Transverse colon (tissue), 4 donors: ENCODE measurements at regions not wholly inside any gene's neighbourhood (a gene's known extent, or its start where the extent isn't known, plus 50 kb on each side); places are given as distances from the start of the nearest gene placed in this dataset.

ENCODE experiments used
- DNase-seq: peaks from one replicate; pipeline ENCODE4 v3.0.0-alpha.2; 2019
- H3K27ac ChIP-seq, 4 donors: fragments of 200-600 bp; sonication (generic); 2 replicates each; pipeline ENCODE4 v1.5.1; 2016 to 2018; ENCODE audit warnings: inconsistent platforms in 4 of 4
- H3K27me3 ChIP-seq: fragments of 200-600 bp; sonication (generic); 2 replicates; pipeline ENCODE4 v1.5.1; 2017; ENCODE audit warnings: inconsistent platforms
- H3K36me3 ChIP-seq, 4 donors: fragments of 200-600 bp; sonication (generic); 2 replicates each; pipeline ENCODE4 v1.5.1; 2017 to 2019; ENCODE audit warnings: inconsistent platforms in 4 of 4
- H3K4me1 ChIP-seq, 4 donors: fragments of 200-600 bp; sonication (generic); 2 replicates each; pipeline ENCODE4 v1.5.1; 2017 to 2020; ENCODE audit warnings: inconsistent platforms in 4 of 4
- H3K4me3 ChIP-seq, 4 donors: fragments of 200-600 bp; sonication (generic); 1 replicate in 1 of 4; 2 replicates in 3 of 4; pipeline versions ENCODE4 v1.5.1 to v1.6.1; 2017 to 2019; ENCODE audit warnings: inconsistent platforms in 4 of 4
- H3K9me3 ChIP-seq, 2 donors: fragments of 200-600 bp; sonication (generic); 2 replicates each; pipeline ENCODE4 v1.5.1; 2017 to 2019; ENCODE audit warnings: inconsistent platforms in 2 of 2
- CTCF ChIP-seq, 5 experiments: fragments of 200-600 bp in 3 of 5; fragments of 450-650 bp in 2 of 5; sonication (generic) in 3 of 5; IDR thresholded peaks; 1 replicate in 2 of 5; 2 replicates in 3 of 5; pipeline ENCODE4 v1.5.1; 2016 to 2017; ENCODE audit warnings: antibody characterized with exemption in 5 of 5, inconsistent platforms in 3 of 5, mild to moderate bottlenecking in 2 of 5, moderate library complexity in 1 of 5
- EP300 ChIP-seq: sonication (generic); formaldehyde crosslinking; IDR thresholded peaks from one replicate; pipeline ENCODE4 v1.6.1; 2017; ENCODE audit warnings: antibody characterized with exemption, low read depth
- POLR2A ChIP-seq: fragments of 450-650 bp; IDR thresholded peaks from one replicate; pipeline ENCODE4 v1.6.1; 2016; ENCODE audit warnings: antibody characterized with exemption, mild to moderate bottlenecking, moderate library complexity
- POLR2AphosphoS5 ChIP-seq, 3 donors: sonication (generic); formaldehyde crosslinking; IDR thresholded peaks; one replicate each; pipeline ENCODE4 v1.6.1; 2016; ENCODE audit warnings: antibody characterized with exemption in 3 of 3
- WGBS, 2 donors: methylation state at CpG; one replicate each; pipeline ENCODE4 v1.1.5; 2018; ENCODE audit warnings: low coverage in 1 of 2; 5-methylcytosine and 5-hydroxymethylcytosine counted together
- in situ Hi-C, 4 donors: fragments of 200-750 bp; cut with MboI; loops; one replicate each; pipeline versions ENCODE4 v1.15.0 to v1.15.1; 2017; ENCODE audit warnings: low sequenced_read_pairs in 3 of 4, low pct_ligation_motif_present in 1 of 4, low pct_unique_long_range_greater_than_20kb in 1 of 4
- intact Hi-C: fragments of 100-400 bp; cut with DNase I; formaldehyde crosslinking; loops from one replicate; pipeline ENCODE4 v1.15.1; 2023; ENCODE audit warnings: low total_unique reads
- small RNA-seq, 4 donors: library from RNA; depleted of rRNA; stranded (forward); fragments of <200 nt; gene quantifications; one replicate each; pipeline ENCODE3, GENCODE V24; 2016

GRCh38 chrX:140949233-140949632 is 53.2 kb upstream of the SPANXB1 start:
- WGBS, 2 donors, result 71% methylated on average over 5 of the region's 5 CpGs; no CpG with 5 or more reads in 1 of the 2 donors
- in situ Hi-C loops (no loop called here), intact Hi-C loops (no loop called here)
- no peak overlapping the region for H3K4me3 ChIP-seq
- DNase-seq, result no peak
- no peak for TF ChIP-seq EP300
- no peak for TF ChIP-seq CTCF (IDR thresholded peaks at IDR 0.05)
- TF ChIP-seq POLR2A, result no peak
- no peak for TF ChIP-seq POLR2AphosphoS5 (IDR thresholded peaks at IDR 0.05)
- no peaks in the 10 kb centered on the region for H3K36me3 ChIP-seq
- no peaks in the 10 kb centered on the region for H3K27me3 ChIP-seq
- H3K9me3 ChIP-seq, result no peaks in the 10 kb centered on the region
- no peaks in the 10 kb centered on the region for H3K4me1 ChIP-seq
- H3K27ac ChIP-seq, result no peak overlapping the region

Small RNAs in the stretch of these regions (small RNA-seq; reads per million reads assigned to genes)
- gene MIR320D2, result 0 to 0.36 (median 0) reads per million in 4 donors
